ENCODE measurements at regions not wholly inside any gene's neighbourhood (a gene's known extent, or its start where the extent isn't known, plus 50 kb on each side); places are given as distances from the start of the nearest gene placed in this dataset.
"Not testable (repeated sequence)": the region's sequence is repeated elsewhere in the genome, so short reads cannot be mapped to it uniquely, and the experiment has no call there.

DNA sequence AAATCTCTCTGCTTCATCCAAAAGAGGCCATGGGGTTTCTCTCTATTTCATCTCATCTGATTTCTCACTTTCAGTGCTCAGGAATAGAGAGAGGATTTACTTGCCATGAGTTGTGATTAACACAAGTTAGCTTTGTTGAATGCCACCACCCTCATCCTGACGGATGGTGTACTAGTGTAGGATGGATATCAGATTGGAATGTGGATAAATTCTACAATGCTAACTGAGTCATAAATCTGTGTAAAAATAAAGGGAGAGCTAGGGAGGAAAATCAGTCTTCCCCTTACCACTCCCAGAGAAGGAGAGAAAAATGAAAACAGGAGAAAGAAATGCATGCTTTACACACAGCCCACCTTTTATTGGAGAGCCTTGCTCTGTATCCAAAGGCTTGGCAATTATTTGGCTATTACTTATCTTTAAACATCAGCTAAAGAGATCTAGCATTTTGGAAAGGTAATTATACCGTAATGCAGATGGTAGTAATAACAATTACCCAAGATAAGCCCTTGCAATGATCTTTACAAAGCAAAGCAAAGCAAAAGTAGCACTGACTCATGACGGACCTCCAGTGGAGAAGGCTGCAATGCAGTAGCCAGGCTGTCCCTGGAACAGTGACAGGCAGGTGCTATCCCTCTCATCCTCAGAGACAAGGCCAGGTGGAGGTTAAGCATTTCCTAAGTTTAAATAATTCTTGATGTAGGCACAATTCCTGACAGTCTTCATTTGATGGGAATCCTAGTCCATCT, 306.3 kb upstream of the PPARGC1A start:
- DNase-seq, result no peak

- no peak for DNase-seq
Measured at GRCh38 chr4:24192018-24192641, 302.3 kb upstream of the PPARGC1A start.

DNA sequence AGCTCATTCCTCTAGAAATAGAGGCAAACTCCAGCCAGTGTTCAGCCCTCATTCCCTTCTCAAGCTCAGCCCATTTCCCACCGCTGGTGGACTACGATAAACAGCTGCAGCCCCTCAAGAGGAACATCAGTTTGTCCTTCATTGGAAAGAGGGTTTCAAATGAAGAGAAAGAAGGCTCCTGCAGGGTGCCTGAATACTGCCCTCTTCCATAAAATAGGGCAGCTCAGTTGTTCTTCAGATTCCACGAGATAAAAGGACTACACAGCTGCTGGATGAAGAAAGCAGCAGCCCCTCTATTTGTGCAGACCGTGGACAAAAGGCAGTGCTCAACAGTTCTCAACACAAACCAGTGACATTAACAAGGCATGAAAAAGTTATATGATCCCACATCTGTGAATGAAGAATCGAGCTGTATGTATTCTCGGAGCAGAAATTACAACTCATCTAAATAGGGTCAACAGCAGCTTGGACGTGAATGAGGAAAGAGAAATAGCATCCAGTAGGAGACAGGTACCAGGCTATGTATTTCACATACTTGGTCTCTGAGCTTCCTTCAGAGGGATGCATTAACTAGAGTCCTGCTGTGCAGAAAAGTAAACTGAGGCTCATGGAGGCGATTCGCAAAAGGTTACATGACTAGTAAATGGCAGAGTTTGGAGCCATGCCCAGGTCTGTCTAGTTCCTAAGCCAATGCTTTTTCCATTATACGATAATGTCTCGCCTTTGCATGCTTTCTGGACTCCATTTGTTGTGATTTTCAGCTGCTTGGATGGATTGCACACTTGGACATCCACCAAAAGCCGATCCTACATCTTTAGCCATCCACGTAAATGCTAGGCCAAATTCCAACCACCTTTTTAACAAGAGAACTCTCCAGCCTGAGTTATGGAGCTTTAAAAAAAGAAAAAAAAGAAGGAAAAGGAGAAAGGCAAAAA, 301.2 kb upstream of the PPARGC1A start:
- no peak for DNase-seq

- DNase-seq, result no peak
Measured at GRCh38 chr4:24188459-24188858, 298.6 kb upstream of the PPARGC1A start.

- DNase-seq, result no peak
Measured at GRCh38 chr4:24186466-24186865, 296.6 kb upstream of the PPARGC1A start.

DNA sequence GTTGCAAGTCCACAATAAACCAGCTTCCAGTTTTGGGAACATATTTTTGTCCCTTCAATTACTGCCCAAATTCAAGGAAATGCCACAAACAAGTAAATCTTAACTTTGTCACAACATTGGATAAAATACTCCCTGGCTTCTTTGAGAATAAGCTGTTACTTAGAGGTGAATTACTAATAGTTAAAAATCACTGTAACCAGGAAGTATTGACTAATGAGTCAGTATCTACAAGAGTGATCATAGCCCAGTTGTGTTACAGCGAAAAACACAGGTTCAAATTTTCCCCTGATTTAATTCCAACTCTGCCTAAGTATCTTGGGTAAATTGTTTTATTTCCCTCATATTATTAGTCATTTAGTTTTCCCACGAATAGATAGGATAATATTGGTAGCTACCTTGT, 291.2 kb upstream of the PPARGC1A start:
- no peak for DNase-seq

- DNase-seq, result no peak
Measured at GRCh38 chr4:24180586-24180985, 290.7 kb upstream of the PPARGC1A start.

- DNase-seq, result no peak
Measured at GRCh38 chr4:24179201-24179840, 289.5 kb upstream of the PPARGC1A start.

DNA sequence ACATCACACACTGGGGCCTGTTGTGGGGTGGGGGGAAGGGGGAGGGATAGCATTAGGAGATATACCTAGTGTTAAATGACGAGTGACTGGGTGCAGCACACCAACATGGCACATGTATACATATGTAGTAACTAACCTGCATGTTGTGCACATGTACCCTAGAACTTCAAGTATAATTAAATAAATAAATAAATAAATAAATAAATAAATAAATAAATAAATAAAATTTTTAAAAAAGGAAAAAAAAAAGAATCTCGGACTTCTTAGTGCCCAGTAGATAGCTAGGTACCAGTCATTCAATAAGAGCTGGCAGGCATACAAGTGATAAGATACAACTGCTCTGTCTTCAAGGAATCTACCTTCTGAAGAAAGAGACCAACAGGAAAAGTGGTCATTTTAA, 287.6 kb upstream of the PPARGC1A start:
- DNase-seq, result not testable (repeated sequence)

- no peak for DNase-seq
Measured at GRCh38 chr4:24175707-24176106, 285.9 kb upstream of the PPARGC1A start.

DNA sequence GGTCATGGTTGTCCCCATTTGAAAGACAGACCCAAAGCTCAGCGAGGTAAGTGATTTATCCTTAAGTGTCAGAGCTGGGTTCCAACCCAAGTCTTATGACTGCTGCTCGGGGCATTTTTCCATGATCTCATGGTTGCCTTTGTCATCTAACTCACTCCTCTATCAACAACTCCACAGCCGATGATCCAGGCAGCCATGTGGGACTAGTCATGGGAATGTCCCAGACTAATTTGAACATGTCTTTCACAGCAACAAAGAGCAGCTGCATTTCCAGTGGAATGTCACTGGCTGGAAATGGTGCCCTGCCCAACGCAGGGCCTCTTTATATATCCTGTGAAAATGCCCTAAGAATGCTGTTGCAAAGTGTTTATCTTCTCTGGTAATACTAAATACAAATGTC, 284.8 kb upstream of the PPARGC1A start:
- no peak for DNase-seq

DNA sequence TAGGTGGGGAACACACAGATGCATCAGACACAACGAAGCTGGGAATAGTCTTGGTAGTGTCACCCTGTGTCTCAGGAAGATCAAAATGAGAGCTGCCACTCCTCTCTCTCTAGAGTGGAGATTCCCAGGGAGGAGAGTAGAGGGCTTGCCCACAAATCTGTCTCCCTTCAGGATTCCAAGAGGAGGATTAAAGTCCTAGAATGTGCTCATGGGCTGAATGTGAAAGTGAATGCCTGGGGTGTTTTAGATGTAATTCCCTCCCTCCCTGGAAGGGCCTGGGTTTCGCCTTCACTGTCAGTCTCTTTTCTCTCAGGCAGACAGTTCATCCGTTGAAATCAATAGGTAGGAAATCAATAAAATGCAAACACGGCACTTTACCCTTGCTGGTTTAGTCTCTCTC, 282.6 kb upstream of the PPARGC1A start:
- no peak for DNase-seq

DNA sequence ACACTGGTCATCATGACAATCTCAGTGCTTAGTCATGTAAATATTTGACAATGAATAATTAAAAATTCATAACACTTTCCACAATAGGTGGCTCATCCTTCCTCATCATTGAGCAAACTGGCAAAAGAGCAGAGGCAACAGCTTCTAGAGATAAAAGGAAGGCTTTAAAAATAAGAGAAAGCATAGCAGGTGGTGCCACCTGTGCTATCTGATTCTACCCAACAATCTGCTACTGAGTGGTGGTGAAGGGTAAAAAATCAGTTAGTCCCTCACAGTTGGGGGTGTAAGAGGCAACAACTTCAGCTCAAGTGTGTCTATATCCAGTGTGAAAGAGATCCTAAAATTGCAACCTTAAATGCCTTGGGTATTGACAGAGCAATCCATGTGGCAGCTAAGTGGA, 280.1 kb upstream of the PPARGC1A start:
- DNase-seq, result no peak

- DNase-seq, result no peak
Measured at GRCh38 chr4:24168658-24169057, 278.8 kb upstream of the PPARGC1A start.

DNA sequence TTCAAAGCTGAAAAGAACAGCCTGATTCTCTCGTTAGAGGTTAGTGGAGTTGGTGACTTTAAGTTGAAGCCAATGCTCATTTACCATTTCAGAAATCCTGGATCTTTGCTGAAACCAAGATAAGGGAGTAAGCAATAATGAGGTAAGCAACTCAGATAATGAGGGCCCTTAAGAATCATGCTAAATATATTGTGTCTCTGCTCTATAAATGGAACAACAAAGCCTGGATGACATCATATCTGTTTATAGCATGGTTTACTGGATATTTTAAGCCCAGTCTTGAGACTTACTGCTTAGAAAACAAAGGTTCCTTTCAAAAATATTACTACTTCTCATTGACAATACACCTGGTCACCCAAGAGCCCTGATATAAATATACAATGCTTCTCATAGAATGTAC, 276.7 kb upstream of the PPARGC1A start:
- no peak for DNase-seq

GRCh38 chr4:24164797-24165196, 274.9 kb upstream of the PPARGC1A start:
- DNase-seq, result no peak

- no peak for DNase-seq
Measured at GRCh38 chr4:24164054-24164693, 274.3 kb upstream of the PPARGC1A start.

GRCh38 chr4:24163314-24163713, 273.5 kb upstream of the PPARGC1A start:
- no peak for DNase-seq

DNA sequence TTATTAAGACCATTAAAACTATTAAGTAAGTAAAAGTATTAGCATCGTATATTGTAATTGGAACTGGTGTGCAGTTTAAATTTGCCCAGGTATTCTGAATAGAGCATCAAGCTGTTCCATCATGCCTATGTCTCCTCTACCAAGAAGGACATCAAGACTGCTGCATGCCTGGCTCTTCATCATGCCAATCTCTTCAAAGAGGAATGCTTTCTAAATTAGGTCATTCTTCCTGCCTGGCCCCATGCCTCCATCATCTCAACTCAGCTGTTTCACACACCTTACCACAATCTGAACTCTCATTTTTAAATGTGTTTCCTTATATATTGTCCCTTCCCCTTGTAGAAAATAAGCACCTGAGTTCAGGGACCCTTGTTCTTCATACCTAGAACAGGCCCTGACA, 270.5 kb upstream of the PPARGC1A start:
- no peak for DNase-seq

GRCh38 chr4:24158031-24158430, 268.2 kb upstream of the PPARGC1A start:
- no peak for DNase-seq

DNA sequence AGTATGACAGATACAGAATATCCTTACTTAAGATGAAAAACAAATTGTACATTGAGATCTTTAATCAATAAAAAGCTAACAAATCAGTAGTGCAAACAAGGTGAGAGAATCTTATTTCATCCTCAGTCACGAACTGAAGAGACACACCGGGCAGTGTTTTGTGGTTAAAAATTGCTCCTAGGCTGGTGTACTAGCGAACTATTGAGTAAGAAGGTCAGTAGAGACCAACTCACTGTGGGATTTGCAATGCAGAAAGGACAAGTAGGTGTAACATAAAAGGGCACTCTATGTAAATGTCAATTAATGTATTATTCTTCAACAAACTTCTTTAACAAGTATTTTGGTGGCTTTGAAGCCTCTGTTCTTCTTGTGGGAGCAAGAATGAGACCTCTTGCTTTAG, 260.2 kb upstream of the PPARGC1A start:
- no peak for DNase-seq

- DNase-seq, result no peak
Measured at GRCh38 chr4:24146127-24146526, 256.3 kb upstream of the PPARGC1A start.

GRCh38 chr4:24145591-24145990, 255.7 kb upstream of the PPARGC1A start:
- no peak for DNase-seq

Data from T-helper 9 cell (primary cell).